ENCODE measurements at regions not wholly inside any gene's neighbourhood (a gene's known extent, or its start where the extent isn't known, plus 50 kb on each side); places are given as distances from the start of the nearest gene placed in this dataset.
"Not testable (repeated sequence)": the region's sequence is repeated elsewhere in the genome, so short reads cannot be mapped to it uniquely, and the experiment has no call there.

- no peak for DNase-seq (ENCODE audit: low read depth)
Measured at GRCh38 chr1:74943046-74943445, 191.1 kb upstream of the LHX8 start.

- DNase-seq (ENCODE audit: low read depth), result no peak
Measured at GRCh38 chr1:74946388-74946787, 187.8 kb upstream of the LHX8 start.

GRCh38 chr1:74949348-74949747 lies 184.8 kb upstream of the LHX8 start:
- not testable (repeated sequence) for DNase-seq (ENCODE audit: low read depth)

- DNase-seq (ENCODE audit: low read depth), result not testable (repeated sequence)
Measured at GRCh38 chr1:74951981-74952380, 182.2 kb upstream of the LHX8 start.

- DNase-seq (ENCODE audit: low read depth), result no peak
Measured at GRCh38 chr1:74952786-74953185, 181.4 kb upstream of the LHX8 start.

- no peak for DNase-seq (ENCODE audit: low read depth)
Measured at GRCh38 chr1:74953622-74954021, 180.6 kb upstream of the LHX8 start.

GRCh38 chr1:74963120-74963519 lies 171.1 kb upstream of the LHX8 start:
- DNase-seq (ENCODE audit: low read depth), result no peak

GRCh38 chr1:74964508-74965102 lies 169.6 kb upstream of the LHX8 start:
- peak; percentile 1 for DNase-seq (ENCODE audit: low read depth)

GRCh38 chr1:74969566-74970135 lies 164.5 kb upstream of the LHX8 start:
- DNase-seq (ENCODE audit: low read depth), result no peak

GRCh38 chr1:74971982-74972381 lies 162.2 kb upstream of the LHX8 start:
- DNase-seq (ENCODE audit: low read depth), result no peak

GRCh38 chr1:74976491-74976890 lies 157.7 kb upstream of the LHX8 start:
- DNase-seq (ENCODE audit: low read depth), result no peak

GRCh38 chr1:74992448-74992847 lies 141.7 kb upstream of the LHX8 start:
- DNase-seq (ENCODE audit: low read depth), result not testable (repeated sequence)

GRCh38 chr1:74995821-74996220 lies 138.4 kb upstream of the LHX8 start:
- no peak for DNase-seq (ENCODE audit: low read depth)

- no peak for DNase-seq (ENCODE audit: low read depth)
Measured at GRCh38 chr1:75010547-75010946, 123.6 kb upstream of the LHX8 start.

- no peak for DNase-seq (ENCODE audit: low read depth)
Measured at GRCh38 chr1:75014250-75014649, 119.9 kb upstream of the LHX8 start.

GRCh38 chr1:75023005-75023404 lies 111.2 kb upstream of the LHX8 start:
- no peak for DNase-seq (ENCODE audit: low read depth)

- DNase-seq (ENCODE audit: low read depth), result no peak
Measured at GRCh38 chr1:75034376-75034775, 99.8 kb upstream of the LHX8 start.

GRCh38 chr1:75035536-75035935 lies 98.7 kb upstream of the LHX8 start:
- no peak for DNase-seq (ENCODE audit: low read depth)

GRCh38 chr1:75053207-75053606 lies 81.0 kb upstream of the LHX8 start:
- DNase-seq (ENCODE audit: low read depth), result no peak

GRCh38 chr1:75058424-75058823 lies 75.8 kb upstream of the LHX8 start:
- no peak for DNase-seq (ENCODE audit: low read depth)

GRCh38 chr1:75062111-75062510 lies 72.1 kb upstream of the LHX8 start:
- no peak for DNase-seq (ENCODE audit: low read depth)

GRCh38 chr1:75067975-75068374 lies 66.2 kb upstream of the LHX8 start:
- no peak for DNase-seq (ENCODE audit: low read depth)

GRCh38 chr1:75074831-75075395 lies 59.3 kb upstream of the LHX8 start:
- DNase-seq (ENCODE audit: low read depth), result no peak

All from LHCN-M2 (cell line).